PC-3 (cell line): ENCODE measurements at regions not wholly inside any gene's neighbourhood (a gene's known extent, or its start where the extent isn't known, plus 50 kb on each side); places are given as distances from the start of the nearest gene placed in this dataset.

Experiments
- ATAC-seq: fragments of 200-7000 bp; cut with Tn5 transposase; 2 replicates; pipeline ENCODE4 v1.9.1; 2020; ENCODE audit warnings: mild to moderate bottlenecking, moderate library complexity
- BruUV-seq: library from RNA; stranded (reverse); fragments of 400-500 nt; replicated peaks from 2 replicates; lab custom pipeline; 2021; lab: Mats Ljungman, UMichigan
- CTCF ChIA-PET: fragments of 300-600 bp; sonication (Branson Sonifier 250); formaldehyde crosslinking; loops from one replicate; lab custom pipeline; 2022; ENCODE audit warnings: antibody characterized with exemption; lab: Charles Lee
- POLR2A ChIA-PET: fragments of 300-600 bp; sonication (Branson Sonifier 250); formaldehyde crosslinking; loops from one replicate; lab custom pipeline; 2022; ENCODE audit warnings: antibody characterized with exemption; ENCODE audit not compliant: unreplicated experiment; lab: Charles Lee
- DNase-seq: peaks from one replicate; pipeline ENCODE4 v3.0.0-alpha.2; 2015
- H2AFZ ChIP-seq: fragments of 300-600 bp; sonication (generic); 2 replicates; pipeline ENCODE4 v1.6.0; 2016; ENCODE audit warnings: antibody characterized with exemption, low read length
- H3F3A ChIP-seq: fragments of 300-600 bp; sonication (generic); one replicate; pipeline ENCODE4 v1.6.0; 2017; ENCODE audit warnings: antibody characterized with exemption, low read length, control low read depth, mild to moderate bottlenecking; ENCODE audit not compliant: unreplicated experiment
- H3K27ac ChIP-seq: fragments of 300-600 bp; sonication (generic); 2 replicates; pipeline ENCODE4 v1.5.1; 2016; ENCODE audit warnings: mild to moderate bottlenecking, low read length
- H3K27me3 ChIP-seq: fragments of 300-600 bp; sonication (generic); 2 replicates; pipeline ENCODE4 v1.6.1; 2016; ENCODE audit warnings: low read length, mixed read lengths
- H3K36me3 ChIP-seq: fragments of 300-600 bp; sonication (generic); 2 replicates; pipeline ENCODE4 v1.6.1; 2016; ENCODE audit warnings: low read depth, mixed run types, low read length, mixed read lengths
- H3K4me1 ChIP-seq: fragments of 300-600 bp; sonication (generic); 2 replicates; pipeline ENCODE4 v1.5.1; 2016; ENCODE audit warnings: low read length; ENCODE audit not compliant: insufficient read depth
- H3K4me2 ChIP-seq: fragments of 300-600 bp; sonication (generic); 2 replicates; pipeline ENCODE4 v1.6.0; 2016; ENCODE audit warnings: low read length
- H3K4me3 ChIP-seq: fragments of 300-600 bp; sonication (generic); 2 replicates; pipeline ENCODE4 v1.5.1; 2016; ENCODE audit warnings: mild to moderate bottlenecking, low read length, mixed read lengths
- H3K79me2 ChIP-seq: fragments of 300-600 bp; sonication (generic); 2 replicates; pipeline ENCODE4 v1.6.1; 2017; ENCODE audit warnings: low read length, mixed read lengths
- H3K9ac ChIP-seq: fragments of 300-600 bp; sonication (generic); 2 replicates; pipeline ENCODE4 v1.6.0; 2016; ENCODE audit warnings: mild to moderate bottlenecking, low read length
- H3K9me2 ChIP-seq: fragments of 300-600 bp; sonication (generic); replicated peaks from 2 replicates; pipeline ENCODE4 v1.6.1; 2016; ENCODE audit warnings: mixed run types, low read length, mixed read lengths
- H3K9me3 ChIP-seq: fragments of 300-600 bp; sonication (generic); 2 replicates; pipeline ENCODE4 v1.6.1; 2016; ENCODE audit warnings: low read length, mixed read lengths
- H4K20me1 ChIP-seq: fragments of 300-600 bp; sonication (generic); 2 replicates; pipeline ENCODE4 v1.6.1; 2016; ENCODE audit warnings: low read length, mixed read lengths
- CTCF ChIP-seq: fragments of 300-600 bp; sonication (generic); conservative IDR thresholded peaks from 2 replicates; pipeline ENCODE4 v1.5.1; 2017; ENCODE audit warnings: antibody characterized with exemption, low read depth, mild to moderate bottlenecking, low read length
- EZH2 ChIP-seq: fragments of 300-600 bp; sonication (generic); IDR thresholded peaks from one replicate; pipeline ENCODE4 v1.6.1; 2017; ENCODE audit warnings: antibody characterized with exemption, mild to moderate bottlenecking, low read length; ENCODE audit not compliant: unreplicated experiment
- EZH2phosphoT487 ChIP-seq: fragments of 300-600 bp; sonication (generic); IDR thresholded peaks from 2 replicates; pipeline ENCODE4 v1.6.1; 2018; ENCODE audit warnings: mild to moderate bottlenecking, antibody characterized with exemption, low read length, borderline replicate concordance
- intact Hi-C: fragments of 100-400 bp; cut with micrococcal nuclease; formaldehyde crosslinking; loops from 2 replicates; pipeline ENCODE4 v1.9.0; 2023

- H3F3A ChIP-seq, result no peaks in the 10 kb centered on the region
- DNase-seq (peak; percentile 54), ATAC-seq (no peak; the same call in 1 of the 2 replicates)
- no peaks in the 10 kb centered on the region for H4K20me1 ChIP-seq
- BruUV-seq, result no TSS peak
- H3K36me3 ChIP-seq, result no peaks in the 10 kb centered on the region
- intact Hi-C loops, result no loop called here
- no peaks in the 10 kb centered on the region for H3K9me2 ChIP-seq
- H3K4me2 ChIP-seq, result peak overlapping the region; percentile 42
- ChIA-PET CTCF (no interaction called here), POLR2A (no interaction called here)
- no peaks in the 10 kb centered on the region for H3K27me3 ChIP-seq
- no peaks in the 10 kb centered on the region for H3K9me3 ChIP-seq
- peak overlapping the region; percentile 12; the same call in 1 of the 2 replicates for H3K4me3 ChIP-seq
- no peak overlapping the region for H3K9ac ChIP-seq
- H2AFZ ChIP-seq, result peak overlapping the region; percentile 24; the same call in 1 of the 2 replicates
- H3K27ac ChIP-seq, result no peak overlapping the region
- TF ChIP-seq EZH2phosphoT487 (no peak), CTCF (no peak), EZH2 (no peak)
- no peaks in the 10 kb centered on the region for H3K79me2 ChIP-seq
- peaks cover 18% of the 10 kb centered on the region for H3K4me1 ChIP-seq
Observed at GRCh38 chr6:25002326-25003091, 66.7 kb upstream of the RIPOR2 start.

GRCh38 chr6:25004357-25004756, 68.6 kb upstream of the RIPOR2 start:
- no peak overlapping the region for H3K27ac ChIP-seq
- no peaks in the 10 kb centered on the region for H3F3A ChIP-seq
- no peaks in the 10 kb centered on the region for H3K27me3 ChIP-seq
- H2AFZ ChIP-seq, result no peak overlapping the region
- peaks cover 18% of the 10 kb centered on the region for H3K4me1 ChIP-seq
- ChIA-PET CTCF (no interaction called here), POLR2A (no interaction called here)
- H3K9me3 ChIP-seq, result no peaks in the 10 kb centered on the region
- H3K4me2 ChIP-seq, result no peak overlapping the region
- TF ChIP-seq EZH2 (no peak), EZH2phosphoT487 (no peak), CTCF (no peak)
- BruUV-seq, result no TSS peak
- H4K20me1 ChIP-seq, result no peaks in the 10 kb centered on the region
- no peak for DNase-seq
- no peak for ATAC-seq
- no peaks in the 10 kb centered on the region for H3K79me2 ChIP-seq
- H3K9me2 ChIP-seq, result no peaks in the 10 kb centered on the region
- no peak overlapping the region for H3K4me3 ChIP-seq
- H3K9ac ChIP-seq, result no peak overlapping the region
- intact Hi-C loops, result no loop called here
- no peaks in the 10 kb centered on the region for H3K36me3 ChIP-seq

- no peak overlapping the region for H3K27ac ChIP-seq
- ChIA-PET CTCF (no interaction called here), POLR2A (no interaction called here)
- no peaks in the 10 kb centered on the region for H3K9me3 ChIP-seq
- BruUV-seq, result no TSS peak
- intact Hi-C loops, result no loop called here
- no peaks in the 10 kb centered on the region for H4K20me1 ChIP-seq
- no peak overlapping the region for H3K9ac ChIP-seq
- no peak overlapping the region for H3K4me3 ChIP-seq
- DNase-seq (no peak), ATAC-seq (no peak)
- no peaks in the 10 kb centered on the region for H3K36me3 ChIP-seq
- peaks cover 18% of the 10 kb centered on the region for H3K4me1 ChIP-seq
- H3K79me2 ChIP-seq, result no peaks in the 10 kb centered on the region
- no peak overlapping the region for H2AFZ ChIP-seq
- no peaks in the 10 kb centered on the region for H3K27me3 ChIP-seq
- TF ChIP-seq EZH2 (no peak), EZH2phosphoT487 (no peak), CTCF (no peak)
- no peaks in the 10 kb centered on the region for H3F3A ChIP-seq
- no peak overlapping the region for H3K4me2 ChIP-seq
- no peaks in the 10 kb centered on the region for H3K9me2 ChIP-seq
Observed at GRCh38 chr6:25005010-25005409, 69.2 kb upstream of the RIPOR2 start.
